Keratinocyte (primary cell): ENCODE measurements at regions not wholly inside any gene's neighbourhood (a gene's known extent, or its start where the extent isn't known, plus 50 kb on each side); places are given as distances from the start of the nearest gene placed in this dataset.

ENCODE experiments used
- EZH2 ChIP-seq: IDR thresholded peaks from one replicate; pipeline ENCODE4 v1.6.1; 2012; ENCODE audit warnings: inconsistent platforms, mild to moderate bottlenecking, low read length, moderate library complexity
- TF ChIP-seq, protein P1 (sequence below), 3 experiments: IDR thresholded peaks in 1 of 3; conservative IDR thresholded peaks in 1 of 3; optimal IDR thresholded peaks in 1 of 3; 2 replicates in 2 of 3; 3 replicates in 1 of 3; pipeline versions ENCODE3 to v1.5.1; 2011; ENCODE audit warnings: low read length in 3 of 3, mild to moderate bottlenecking in 3 of 3, moderate library complexity in 2 of 3, control low read depth in 1 of 3, inconsistent platforms in 1 of 3; ENCODE audit not compliant: insufficient read depth in 2 of 3; ENCODE audit errors: extremely low read depth in 1 of 3

DNA sequence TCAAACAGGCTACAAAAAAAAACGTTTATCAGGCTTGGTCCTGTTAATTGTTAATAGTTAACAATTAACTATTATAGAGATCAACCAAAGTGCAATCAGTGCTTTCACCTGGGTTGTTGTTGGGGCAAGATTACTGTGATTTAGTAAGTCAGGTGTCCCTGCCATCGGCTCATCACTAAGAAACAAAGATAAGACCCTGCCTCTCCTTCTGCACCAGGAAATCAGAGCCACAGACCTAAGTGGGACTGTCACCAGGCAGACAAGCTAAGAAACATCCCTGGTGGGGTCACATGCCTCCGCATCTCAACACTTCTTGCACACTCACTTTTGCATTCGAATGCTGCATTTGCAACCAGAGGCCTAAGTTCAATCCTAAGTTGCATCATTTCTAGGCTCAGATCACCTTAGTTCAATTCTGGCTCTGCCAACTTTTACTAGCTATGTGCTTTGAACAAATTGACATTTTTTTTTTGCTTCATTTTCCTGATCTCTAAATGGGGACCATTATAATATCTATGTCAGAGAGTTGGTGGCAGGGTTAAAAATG is 298.9 kb upstream of the B3GAT1 start:
- TF ChIP-seq, protein P1, sequence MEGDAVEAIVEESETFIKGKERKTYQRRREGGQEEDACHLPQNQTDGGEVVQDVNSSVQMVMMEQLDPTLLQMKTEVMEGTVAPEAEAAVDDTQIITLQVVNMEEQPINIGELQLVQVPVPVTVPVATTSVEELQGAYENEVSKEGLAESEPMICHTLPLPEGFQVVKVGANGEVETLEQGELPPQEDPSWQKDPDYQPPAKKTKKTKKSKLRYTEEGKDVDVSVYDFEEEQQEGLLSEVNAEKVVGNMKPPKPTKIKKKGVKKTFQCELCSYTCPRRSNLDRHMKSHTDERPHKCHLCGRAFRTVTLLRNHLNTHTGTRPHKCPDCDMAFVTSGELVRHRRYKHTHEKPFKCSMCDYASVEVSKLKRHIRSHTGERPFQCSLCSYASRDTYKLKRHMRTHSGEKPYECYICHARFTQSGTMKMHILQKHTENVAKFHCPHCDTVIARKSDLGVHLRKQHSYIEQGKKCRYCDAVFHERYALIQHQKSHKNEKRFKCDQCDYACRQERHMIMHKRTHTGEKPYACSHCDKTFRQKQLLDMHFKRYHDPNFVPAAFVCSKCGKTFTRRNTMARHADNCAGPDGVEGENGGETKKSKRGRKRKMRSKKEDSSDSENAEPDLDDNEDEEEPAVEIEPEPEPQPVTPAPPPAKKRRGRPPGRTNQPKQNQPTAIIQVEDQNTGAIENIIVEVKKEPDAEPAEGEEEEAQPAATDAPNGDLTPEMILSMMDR (optimal IDR thresholded peaks at IDR 0.05 in 1 of 3, IDR thresholded peaks at IDR 0.05 in 1 of 3, conservative IDR thresholded peaks at IDR 0.05 in 1 of 3; ENCODE audit: extremely low read depth in 1 of 3, insufficient read depth in 2 of 3, low read length in 3 of 3), result no peak
- no peak for TF ChIP-seq EZH2
